Ramos (cell line): ENCODE measurements at regions not wholly inside any gene's neighbourhood (a gene's known extent, or its start where the extent isn't known, plus 50 kb on each side); places are given as distances from the start of the nearest gene placed in this dataset.

Experiments
- in situ Hi-C: fragments of 300-500 bp; cut with MboI; formaldehyde crosslinking; loops from one replicate; pipeline ENCODE4 v1.14.3; 2022; ENCODE audit warnings: low sequenced_read_pairs; ENCODE audit not compliant: unreplicated experiment

DNA sequence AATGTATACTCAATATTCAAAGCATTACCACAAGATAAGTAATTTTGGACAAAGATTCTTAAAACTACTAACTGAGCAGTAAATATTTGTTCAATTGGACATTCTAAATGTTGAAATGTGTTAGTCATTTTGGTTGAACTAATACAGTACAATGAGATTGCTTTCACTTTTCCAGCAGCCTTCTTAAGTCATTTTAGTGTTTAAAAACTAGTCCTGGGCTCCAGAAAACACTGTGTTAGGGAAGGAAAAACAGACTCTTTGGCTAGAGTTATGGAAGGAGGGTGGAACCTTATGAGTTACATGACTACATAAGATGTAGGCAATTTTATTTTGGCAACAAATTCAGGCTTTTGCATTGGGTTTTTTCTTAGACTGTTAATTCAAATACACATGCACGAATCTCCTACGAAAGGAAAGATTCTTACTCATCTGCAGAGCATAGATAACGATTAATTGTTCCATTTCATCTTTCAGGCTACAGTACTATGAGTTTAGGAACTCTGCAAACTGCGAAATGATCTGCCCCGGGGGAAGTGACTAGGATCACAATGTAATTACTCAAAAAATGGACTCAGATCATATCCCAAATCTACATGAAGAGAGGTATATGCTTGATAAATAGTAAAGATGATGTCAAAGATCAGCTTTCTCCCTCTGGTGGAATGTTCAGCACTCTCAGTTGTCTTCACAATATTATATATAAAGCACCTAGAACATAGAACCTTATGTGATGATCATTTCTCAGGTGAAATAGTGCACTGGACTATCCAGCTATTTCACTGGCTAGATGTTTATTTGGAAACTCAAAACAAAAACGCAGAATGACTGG is 492.8 kb upstream of the MDFIC2 start:
- in situ Hi-C loops = no loop called here

DNA sequence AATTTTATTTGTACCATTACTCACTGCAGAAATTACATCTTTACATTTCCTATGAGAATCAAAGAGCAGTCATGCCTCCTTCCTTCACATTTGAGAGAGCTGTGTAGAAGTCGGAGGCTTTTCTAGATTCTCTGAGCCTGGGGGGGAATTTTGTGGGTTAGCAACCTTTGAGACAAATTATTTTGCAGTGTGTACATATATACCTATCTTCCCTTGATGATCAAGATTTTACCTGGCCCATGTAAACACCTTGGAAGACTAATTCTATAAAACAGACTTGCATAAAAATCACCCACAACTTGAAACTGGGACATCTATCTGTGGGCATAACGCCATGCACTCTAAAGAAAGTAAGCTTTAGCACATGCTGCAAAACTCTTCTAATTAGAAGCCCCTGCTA is 491.5 kb upstream of the MDFIC2 start:
- in situ Hi-C loops = no loop called here

DNA sequence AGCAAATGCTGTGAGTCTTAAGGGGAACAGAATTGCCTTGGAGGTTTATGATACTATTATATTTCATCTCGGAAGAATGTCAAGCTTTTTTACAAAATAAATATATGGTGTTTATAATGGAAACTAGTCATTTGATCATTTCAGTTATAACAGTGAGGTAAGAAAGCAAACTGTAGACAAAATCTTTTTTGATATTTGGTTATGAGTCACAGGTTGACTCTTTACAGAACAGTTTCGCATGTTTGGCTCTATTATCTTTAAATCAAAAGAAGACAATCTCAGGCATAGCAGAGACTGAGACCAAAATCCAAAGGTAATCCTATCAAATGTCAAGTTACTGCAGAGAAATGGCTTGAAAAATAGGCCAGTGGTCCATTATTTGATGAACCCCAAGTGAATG is 490.9 kb upstream of the MDFIC2 start:
- in situ Hi-C loops = no loop called here

- in situ Hi-C loops = no loop called here
These were observed 488.5 kb upstream of the MDFIC2 start for GRCh38 chr3:70800951-70801350.

DNA sequence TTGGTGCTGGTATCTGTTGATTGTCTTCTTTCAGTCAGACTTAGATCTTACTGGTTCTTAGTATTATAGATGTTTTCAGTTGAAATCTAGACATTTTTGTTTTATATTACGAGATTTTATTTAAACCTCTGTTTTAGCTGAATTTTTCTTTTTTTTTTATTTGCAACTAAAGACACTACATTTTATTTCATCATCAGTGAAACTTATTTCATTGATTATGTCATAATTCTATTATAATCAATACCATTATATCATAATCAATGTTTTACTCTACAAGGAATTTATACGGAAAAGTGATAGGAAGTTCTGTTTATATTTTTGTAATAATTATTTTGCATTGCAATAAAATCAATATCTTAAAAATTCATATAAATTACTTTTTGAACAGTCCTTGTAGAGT is 477.4 kb upstream of the MDFIC2 start:
- in situ Hi-C loops = no loop called here

DNA sequence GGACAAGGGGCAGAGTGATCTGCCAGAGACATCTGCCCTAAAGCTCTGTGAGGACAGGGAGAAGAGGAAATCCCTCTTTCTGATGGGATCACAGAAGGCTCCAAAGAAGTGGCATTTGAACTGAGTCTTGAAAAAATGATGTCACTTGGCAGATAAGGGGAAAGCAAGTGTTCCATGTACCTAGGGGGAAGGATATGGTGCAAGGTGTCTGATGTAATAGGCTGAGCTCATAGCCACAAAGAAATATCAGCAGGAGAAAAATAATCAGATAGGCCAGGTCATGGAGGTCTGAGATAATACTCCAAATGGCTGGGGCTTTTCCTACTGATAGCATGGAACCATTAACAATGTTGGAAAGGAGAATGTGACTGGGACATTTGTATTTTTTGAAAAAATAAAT is 468.4 kb upstream of the MDFIC2 start:
- in situ Hi-C loops = no loop called here

DNA sequence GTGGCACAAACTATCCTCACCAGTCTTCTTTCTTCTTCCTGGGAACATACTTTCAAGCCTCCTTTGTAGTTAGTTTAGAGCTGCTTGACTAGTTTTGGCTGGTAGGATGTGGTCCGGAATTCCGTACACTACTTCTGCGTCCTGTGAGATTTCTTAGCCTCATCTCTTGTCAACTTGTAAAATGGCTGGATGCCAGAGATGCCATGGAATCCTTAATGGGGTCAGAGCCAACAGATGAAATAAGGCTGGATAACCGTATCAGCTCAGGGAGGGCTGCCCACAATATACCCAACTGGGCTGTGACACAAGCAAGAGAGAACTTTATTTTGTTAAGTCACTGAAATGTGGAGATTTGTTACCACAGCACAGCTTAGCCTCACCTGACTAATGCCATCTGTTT is 466.9 kb upstream of the MDFIC2 start:
- in situ Hi-C loops = no loop called here

- in situ Hi-C loops = no loop called here
These were observed 463.6 kb upstream of the MDFIC2 start for GRCh38 chr3:70776081-70776480.

- in situ Hi-C loops = no loop called here
These were observed 462.8 kb upstream of the MDFIC2 start for GRCh38 chr3:70775257-70775656.

DNA sequence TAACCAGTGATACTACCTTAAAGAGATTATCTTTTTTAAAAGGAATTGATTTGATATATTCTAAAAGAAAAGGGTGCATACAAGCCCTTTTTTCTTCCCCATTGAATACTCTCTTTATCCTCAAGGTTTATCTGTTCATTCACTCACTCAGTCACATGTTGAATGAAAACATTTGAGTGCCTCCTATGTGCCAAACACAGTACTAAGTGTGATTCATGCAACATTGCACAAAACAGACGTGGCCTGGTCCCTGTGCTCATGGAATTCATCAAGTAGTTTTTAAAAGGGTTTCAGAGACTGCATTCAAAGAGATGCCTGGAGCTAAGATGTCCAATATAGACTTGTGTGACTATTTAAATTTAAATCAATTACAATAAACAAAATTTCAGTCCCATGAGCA is 462.2 kb upstream of the MDFIC2 start:
- in situ Hi-C loops = no loop called here

DNA sequence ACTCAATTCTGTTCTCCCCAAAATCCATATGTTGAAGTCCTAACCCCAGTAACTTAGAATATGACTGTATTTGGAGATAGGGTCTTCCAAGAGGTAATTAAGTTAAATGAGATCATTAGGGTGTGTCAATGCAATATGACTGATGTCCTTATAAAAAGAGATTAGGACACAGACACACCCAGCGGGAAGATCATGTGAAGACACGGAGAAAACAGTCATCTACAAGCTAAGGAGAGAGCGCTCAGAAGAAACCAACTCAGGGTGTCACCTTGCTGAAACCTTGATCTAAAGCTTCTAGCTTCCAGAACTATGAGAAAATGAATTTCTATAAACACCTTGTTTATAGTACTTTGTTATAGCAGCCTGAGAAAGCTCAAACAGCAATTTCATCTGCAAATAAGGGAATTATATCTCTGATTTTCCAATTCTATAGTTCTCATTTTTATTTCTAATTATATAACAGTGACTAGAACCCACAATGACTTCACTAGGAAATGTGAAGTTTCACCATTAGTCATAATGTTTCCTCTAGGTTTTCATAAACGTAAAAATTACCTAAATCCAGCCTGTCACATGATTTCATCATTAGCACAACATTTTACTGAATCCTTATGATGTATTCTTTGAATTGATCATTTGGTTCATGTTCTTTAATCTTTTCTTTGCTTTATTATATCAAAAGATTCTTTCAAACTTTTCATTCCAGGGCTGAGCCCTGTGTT is 459.1 kb upstream of the MDFIC2 start:
- in situ Hi-C loops = no loop called here

DNA sequence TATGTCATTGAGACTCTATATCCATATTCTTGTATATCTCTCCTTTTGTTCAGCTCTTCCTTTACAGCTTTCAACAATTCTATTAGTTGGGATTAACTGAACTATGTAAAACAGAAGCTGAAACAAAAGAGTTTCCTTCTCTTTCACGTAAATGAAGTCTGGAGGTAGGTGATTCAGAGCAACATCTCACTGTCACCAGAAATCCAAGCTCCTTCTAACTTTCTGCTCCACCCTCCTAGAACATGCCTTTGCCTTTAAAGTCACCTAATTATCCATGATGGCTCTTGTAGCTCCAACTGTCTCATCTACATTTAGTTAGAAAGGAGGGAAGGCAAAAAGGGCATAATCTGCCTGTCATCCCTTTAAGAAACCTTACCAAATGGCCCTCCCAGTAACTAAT is 458.2 kb upstream of the MDFIC2 start:
- in situ Hi-C loops = no loop called here

DNA sequence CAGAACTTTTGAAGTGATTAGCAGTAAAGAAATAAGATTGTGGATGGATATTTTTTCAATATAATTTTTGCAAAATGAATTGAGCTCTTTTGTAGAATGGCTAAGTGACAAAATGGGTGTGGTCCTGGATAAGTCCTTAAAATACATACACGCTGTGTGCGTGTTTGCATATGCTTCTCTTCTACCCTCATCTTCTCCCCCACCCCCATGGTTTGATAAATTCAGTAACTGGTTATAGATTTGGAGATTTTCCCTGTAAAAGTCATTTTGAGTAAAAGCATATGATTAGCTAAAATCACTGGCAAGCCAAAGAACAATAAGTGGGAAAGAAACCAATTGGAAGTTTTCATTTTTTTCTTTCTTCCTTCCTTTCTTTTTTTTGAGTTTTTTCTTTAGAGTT is 453.9 kb upstream of the MDFIC2 start:
- in situ Hi-C loops = no loop called here

DNA sequence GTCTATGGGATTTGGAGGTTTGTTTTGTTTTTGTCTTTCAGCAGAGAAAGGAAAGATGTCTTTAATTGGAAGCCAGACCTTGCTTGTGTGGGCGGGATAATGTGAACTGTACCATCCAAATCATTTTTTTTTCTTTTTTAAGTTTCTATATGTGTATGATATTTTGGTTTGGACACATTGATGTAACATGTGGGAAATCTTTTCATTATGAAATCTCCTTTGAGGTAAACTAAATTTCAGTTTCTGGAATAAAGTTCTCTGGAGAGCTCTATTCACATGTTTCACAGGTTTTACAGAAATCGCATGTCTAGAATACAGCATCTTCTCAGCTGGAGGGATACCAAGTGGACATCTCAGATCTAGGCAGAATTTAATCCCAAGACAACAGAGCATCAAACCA is 451.5 kb upstream of the MDFIC2 start:
- in situ Hi-C loops = no loop called here

DNA sequence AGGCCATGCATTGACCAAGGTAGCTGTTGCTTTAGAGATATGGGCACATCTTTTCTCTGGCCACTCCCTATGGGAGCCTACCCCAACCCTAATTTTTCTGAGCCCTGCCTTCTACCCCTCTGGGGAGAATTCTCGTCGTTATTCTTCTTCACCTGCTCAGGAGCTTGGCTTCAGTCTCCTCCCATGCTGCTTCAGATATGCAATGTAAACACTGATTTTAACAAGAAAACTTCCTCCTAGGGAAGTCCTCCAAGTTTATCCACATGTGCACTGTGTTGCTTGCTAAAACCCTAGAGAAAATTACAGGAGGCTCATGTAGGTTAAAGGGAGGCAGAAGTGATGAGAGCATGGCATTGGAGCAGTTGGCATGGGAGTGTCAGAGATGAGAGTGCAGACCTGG is 445.2 kb upstream of the MDFIC2 start:
- in situ Hi-C loops = no loop called here

DNA sequence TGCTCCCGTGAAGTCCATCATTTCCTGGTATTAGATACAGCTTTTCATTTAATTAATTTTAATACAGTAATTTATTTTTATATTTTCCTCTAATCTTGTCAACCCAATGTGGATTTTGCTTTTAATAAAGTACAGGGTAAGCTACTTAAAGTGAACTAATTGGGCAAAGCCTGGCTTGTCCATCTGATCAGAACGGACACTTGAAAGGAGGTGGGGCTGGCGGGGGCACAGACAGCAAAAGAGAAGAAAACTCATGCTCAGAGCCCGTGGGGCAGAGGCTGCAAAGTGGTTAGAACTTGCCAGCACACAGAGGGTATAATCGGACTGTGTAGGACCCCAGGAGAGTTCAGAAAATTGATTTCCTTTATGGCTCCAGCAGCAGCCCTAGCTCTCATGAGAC is 443.1 kb upstream of the MDFIC2 start:
- in situ Hi-C loops = no loop called here

GRCh38 chr3:70754314-70754713 is 441.9 kb upstream of the MDFIC2 start:
- in situ Hi-C loops = no loop called here

DNA sequence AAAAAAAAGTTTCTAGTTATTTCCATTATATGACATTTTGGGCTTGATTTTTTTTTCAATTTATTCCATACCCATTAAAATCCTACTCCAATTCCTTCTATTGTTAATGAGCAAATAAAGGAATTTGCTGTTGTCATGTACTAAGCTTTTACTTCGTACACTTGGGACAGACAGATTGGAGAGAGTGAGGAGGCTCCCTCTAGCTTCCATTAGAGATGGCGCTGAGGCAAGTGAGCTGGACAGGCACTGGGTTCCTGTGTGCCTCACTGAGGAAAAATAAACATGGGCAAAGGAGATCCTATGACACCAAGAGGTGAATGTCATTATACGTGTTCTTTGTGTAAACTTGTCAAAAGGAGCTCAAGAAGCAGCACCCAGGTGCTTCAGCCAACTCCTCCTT is 441.1 kb upstream of the MDFIC2 start:
- in situ Hi-C loops = no loop called here

DNA sequence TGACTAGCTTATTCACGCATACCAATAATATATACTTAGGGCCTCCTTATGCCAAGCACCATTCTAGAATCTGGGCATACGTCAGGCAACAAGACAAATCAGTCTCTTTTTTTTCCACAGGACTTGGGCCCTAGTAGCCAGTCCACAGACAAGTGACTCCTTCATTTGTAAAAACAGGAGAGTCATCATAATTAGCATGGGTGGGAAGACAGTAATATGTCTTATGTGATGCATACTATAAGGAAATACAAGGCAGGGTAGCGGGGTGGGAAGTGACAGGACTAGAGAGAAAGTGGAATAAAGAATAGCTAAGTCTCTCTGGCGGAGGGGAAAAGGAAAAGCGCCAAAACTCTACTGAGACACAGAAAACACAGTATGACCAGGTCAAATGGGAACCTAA is 439.6 kb upstream of the MDFIC2 start:
- in situ Hi-C loops = no loop called here

GRCh38 chr3:70749122-70749521 is 436.7 kb upstream of the MDFIC2 start:
- in situ Hi-C loops = no loop called here

DNA sequence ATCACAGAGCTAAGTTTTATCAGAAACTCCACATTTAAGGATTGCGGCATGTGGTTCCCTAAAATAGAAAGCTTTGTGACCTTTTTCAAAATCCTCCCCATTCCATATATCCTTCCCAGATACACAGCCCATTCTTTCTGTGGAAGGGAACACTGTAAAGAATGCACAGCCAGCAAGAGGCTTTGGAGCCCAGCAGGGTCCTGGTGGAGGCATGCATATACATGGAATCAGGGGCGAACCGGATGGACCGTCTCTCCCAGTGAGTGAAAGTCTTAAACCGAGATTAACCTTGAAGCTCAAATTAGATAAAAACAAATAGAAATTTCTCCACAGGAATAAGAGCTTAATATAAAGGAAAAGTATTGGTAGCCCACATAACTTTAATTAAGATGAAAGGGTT is 436.2 kb upstream of the MDFIC2 start:
- in situ Hi-C loops = no loop called here

DNA sequence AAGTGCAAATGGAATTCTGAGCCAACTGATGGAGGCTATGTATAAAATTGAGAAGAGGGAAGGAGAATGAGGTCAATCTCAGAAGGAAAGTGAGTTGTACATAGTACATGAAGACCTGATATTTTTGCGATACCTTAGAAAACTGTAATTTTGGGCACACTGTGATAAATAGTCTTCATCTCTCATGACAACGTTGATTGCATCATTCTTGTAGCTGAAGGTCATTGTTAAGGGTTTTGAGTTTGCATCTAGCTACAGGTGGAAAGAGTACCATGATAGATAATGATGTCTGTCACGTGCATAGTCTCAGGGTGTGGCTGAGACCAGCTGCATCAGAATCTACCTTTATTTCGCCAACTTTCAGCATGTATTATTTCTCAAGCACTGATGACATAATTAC is 435.4 kb upstream of the MDFIC2 start:
- in situ Hi-C loops = no loop called here
